ENCODE measurements at regions not wholly inside any gene's neighbourhood (a gene's known extent, or its start where the extent isn't known, plus 50 kb on each side); places are given as distances from the start of the nearest gene placed in this dataset.

DNA sequence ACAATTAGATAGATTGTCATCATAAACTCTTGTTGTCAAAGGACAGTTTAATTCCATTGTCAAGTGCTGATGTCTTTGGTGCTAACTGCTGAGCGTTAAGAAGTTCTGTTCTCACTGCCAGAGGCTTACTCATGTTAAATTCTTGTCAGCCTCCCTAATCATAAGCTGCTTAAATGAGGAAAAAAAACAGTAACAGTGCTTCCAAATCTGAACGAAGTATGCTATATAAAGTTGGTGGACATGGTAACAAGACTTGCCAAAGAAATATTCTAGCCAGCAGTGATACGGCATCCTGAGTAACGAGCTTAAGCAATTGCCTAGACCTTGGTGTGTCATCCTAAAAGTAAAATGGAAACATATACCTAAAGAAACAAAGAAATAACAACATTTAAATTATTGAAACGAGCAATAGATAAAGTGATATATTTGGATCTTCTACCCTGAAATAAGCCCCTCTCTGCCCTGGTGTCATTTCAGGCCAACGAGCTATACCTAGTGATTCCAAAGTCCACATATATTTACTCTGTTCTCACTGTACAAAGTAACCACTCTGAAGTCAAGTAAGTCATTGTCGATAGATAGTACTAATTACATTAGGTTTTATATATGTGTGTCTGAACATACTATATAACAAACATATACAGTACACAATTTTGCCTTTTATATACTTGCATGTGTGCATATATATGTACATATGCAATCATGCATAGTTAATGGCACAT is 339.7 kb upstream of the HS3ST1 start:
- no peak for DNase-seq (ENCODE audit: low read depth)

DNA sequence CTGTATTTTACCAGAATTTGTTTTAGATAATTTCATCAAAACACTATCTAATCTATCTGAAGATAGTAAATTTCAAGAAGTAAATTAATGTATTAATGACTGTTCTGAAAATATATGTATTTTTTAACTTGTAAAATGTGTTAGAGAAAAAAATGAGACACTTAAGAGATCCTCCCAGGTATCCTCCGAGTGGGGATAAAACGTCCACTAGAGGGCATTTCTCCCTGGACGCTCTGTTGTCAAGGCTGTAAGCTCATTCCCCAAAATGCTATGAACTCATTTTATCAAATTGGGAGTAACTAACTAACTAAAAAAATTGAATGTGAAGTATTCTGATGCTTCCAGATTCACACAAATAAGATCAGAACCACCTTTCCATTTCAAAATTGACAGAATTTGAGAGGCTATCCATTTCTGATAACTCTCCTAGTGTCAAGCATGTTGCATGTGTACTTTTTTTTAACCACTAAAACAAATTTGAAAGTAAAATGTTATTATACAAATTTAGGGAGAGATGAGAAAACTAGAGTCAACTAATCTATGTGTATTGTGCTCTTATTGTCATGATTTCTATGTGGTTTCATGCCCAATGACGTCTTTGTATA is 337.3 kb upstream of the HS3ST1 start:
- DNase-seq (ENCODE audit: low read depth) = peak; percentile 6

GRCh38 chr4:11748164-11748872 is 319.6 kb upstream of the HS3ST1 start:
- DNase-seq (ENCODE audit: low read depth) = peak; percentile 66

- DNase-seq (ENCODE audit: low read depth) = no peak
Observed at GRCh38 chr4:11746734-11747133, 318.0 kb upstream of the HS3ST1 start.

- DNase-seq (ENCODE audit: low read depth) = no peak
Observed at GRCh38 chr4:11743976-11744375, 315.3 kb upstream of the HS3ST1 start.

DNA sequence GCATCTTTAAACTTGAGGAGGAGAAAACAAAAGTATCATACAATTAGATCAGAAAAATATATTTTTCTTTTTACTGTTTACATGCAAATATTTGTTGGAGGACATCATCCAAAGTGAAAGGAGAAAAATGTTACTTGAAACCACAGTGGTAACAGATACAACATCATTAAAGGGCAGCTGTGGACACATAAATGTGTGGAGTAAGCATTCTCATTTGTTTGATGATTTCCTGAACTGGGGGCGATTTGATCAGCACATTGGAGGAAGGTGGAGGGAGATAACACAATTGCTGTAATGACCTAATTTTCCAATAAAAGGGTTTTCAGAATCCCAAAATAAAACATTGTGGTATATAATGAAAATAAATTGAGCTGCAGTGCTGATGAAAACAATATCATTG is 314.5 kb upstream of the HS3ST1 start:
- no peak for DNase-seq (ENCODE audit: low read depth)

GRCh38 chr4:11741190-11741652 is 312.5 kb upstream of the HS3ST1 start:
- DNase-seq (ENCODE audit: low read depth) = peak; percentile 31

DNA sequence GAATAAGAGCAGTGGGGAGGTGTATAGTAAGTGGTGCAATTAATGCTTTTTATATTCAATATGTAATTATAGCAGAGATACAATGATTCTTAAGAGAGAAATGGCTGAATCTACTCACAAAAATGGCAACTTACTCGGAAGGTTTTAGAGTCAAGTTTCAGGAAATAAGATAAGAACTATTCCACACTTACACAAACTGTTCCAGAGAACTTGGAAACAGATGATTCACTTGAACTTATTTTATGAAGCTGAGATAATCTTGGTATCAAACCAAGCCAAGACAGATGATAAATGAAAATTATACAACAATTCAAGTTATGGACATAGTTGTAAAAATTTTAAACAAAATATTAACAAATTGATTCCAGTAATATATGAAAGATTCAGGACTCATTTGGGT is 311.3 kb upstream of the HS3ST1 start:
- DNase-seq (ENCODE audit: low read depth) = no peak

- DNase-seq (ENCODE audit: low read depth) = no peak
Observed at GRCh38 chr4:11736978-11737377, 308.3 kb upstream of the HS3ST1 start.

DNA sequence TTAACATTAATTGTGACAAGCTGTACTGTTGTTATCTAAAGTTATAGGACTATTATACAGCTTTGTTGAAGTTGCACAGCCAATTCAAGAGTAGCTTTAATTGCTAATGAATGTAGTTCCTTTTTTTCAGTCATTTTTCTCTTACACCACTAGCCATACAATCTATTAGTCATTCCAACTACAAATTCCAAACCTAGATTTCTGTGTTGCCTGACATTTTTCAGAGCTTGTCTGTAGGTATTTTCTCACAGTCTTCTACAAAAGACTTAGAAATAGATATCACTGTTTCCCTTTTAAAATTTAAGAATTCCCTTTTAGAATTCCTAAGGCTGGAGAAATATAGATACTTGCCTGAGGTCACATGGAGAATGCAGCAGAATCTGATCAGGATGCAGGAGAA is 307.0 kb upstream of the HS3ST1 start:
- DNase-seq (ENCODE audit: low read depth) = no peak

DNA sequence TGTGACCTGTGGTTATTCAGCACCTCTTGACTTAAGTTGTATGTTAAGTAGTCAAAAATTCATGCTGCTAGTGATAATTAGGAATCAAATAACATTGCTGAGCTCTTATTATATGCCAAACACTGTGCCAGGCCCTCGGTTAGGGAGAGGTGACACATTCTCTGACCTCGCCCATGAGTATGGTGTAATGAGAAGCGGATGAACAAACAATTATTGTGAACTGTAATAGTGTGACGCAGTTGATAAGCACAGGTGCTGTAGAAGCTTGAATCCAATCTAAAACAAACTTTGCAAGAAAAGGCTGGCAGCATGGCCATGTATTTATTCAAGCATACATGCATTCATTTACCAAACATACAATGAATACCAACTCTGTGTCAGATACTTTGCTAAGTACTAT is 303.5 kb upstream of the HS3ST1 start:
- no peak for DNase-seq (ENCODE audit: low read depth)

- no peak for DNase-seq (ENCODE audit: low read depth)
Observed at GRCh38 chr4:11730545-11730944, 301.9 kb upstream of the HS3ST1 start.

GRCh38 chr4:11729548-11729947 is 300.9 kb upstream of the HS3ST1 start:
- no peak for DNase-seq (ENCODE audit: low read depth)

GRCh38 chr4:11727903-11728564 is 299.3 kb upstream of the HS3ST1 start:
- no peak for DNase-seq (ENCODE audit: low read depth)

DNA sequence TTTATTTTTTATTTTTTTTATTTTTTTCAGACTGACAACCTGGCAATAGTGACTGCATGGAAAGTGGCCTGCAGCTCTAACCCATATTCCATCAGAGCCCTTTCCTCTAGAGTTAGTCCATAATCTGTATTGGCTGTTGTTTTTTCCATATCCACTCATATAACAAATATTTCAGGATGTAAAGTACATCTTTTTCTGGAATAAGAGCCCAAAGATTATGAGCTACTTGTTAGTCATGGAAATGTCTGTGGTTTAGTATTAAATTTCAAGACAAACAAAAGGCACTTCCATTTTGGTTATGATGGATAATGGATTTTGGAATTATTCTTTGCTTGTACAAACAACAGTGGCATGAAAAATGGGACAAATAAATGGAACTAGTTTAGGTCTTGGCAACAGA is 296.0 kb upstream of the HS3ST1 start:
- DNase-seq (ENCODE audit: low read depth) = no peak

DNA sequence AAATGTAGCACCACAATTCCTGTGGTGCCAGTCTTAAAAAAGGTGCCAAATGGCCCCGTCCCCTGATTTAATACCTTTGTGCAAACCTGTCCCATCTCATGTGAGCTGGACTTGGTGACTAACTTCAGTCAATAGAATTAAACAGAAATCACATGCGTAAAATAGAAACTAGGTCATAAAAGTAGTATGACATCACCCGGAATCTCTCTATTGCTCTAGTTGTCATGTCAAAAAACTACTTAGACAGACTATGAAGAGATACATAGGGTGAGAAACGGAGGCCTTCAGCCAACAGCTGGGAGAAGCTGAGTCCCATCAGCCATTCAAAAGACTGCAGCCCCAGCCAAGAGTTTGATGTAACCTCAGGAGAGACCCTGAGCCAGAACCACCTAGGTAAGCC is 293.5 kb upstream of the HS3ST1 start:
- no peak for DNase-seq (ENCODE audit: low read depth)

DNA sequence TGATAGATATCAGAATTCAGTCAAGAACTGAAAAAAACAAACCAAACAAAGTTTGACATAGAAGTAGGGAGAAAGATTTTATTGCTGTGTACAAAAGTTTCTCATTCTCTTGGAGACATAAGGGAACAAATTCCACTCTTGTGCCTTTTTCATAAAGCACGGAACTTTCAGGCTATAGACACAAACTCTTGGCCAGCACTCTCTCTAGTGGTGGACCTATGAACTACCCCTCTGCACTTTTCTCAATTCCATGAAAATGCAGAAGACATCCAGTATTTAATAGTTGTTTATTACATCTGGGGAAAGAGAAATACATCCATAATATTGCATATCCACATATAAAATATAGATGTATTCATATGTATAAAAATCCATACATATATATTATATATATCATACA is 291.6 kb upstream of the HS3ST1 start:
- DNase-seq (ENCODE audit: low read depth) = no peak

- no peak for DNase-seq (ENCODE audit: low read depth)
Observed at GRCh38 chr4:11719879-11720278, 291.2 kb upstream of the HS3ST1 start.

- no peak for DNase-seq (ENCODE audit: low read depth)
Observed at GRCh38 chr4:11715753-11716521, 287.2 kb upstream of the HS3ST1 start.

DNA sequence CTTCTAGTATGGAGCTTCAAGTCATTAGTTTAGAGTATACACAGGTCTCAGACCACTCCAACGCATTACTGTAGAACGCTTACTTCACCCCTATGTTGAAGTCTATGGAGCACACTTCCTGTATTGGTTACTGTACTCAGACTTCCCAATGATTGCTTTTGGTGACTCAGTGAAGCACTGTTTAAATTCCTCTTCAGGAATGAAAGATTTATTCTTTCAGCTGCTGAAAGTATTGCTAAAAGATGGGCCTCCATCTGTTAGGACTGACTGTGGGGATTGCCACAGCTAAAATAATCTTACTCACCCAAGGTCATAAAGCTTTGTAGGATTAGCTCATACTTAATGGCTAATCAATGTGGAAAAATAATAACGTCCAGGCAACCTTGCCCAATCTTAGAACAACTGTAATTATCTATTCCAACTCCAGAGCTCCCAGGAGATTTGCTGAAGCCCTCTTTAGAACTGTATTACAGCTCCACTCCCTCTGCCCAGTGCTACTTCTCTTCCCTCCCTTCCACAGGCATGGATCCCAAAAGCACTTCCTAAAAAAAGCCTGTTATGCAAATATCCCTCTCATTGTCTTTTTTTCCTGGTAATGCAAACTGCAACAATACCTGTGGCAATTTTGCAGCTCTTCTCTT is 281.9 kb upstream of the HS3ST1 start:
- no peak for DNase-seq (ENCODE audit: low read depth)

- DNase-seq (ENCODE audit: low read depth) = no peak
Observed at GRCh38 chr4:11704186-11704830, 275.6 kb upstream of the HS3ST1 start.

All from RPMI7951 (cell line).